HepG2 (cell line): ENCODE measurements at regions not wholly inside any gene's neighbourhood (a gene's known extent, or its start where the extent isn't known, plus 50 kb on each side); places are given as distances from the start of the nearest gene placed in this dataset.

ENCODE experiments used
- ATAC-seq: fragments of 200-7000 bp; cut with Tn5 transposase; 3 replicates; pipeline ENCODE4 v1.9.1; 2020; ENCODE audit warnings: mild to moderate bottlenecking, moderate library complexity
- BruUV-seq: library from RNA; stranded (reverse); fragments of 400-500 nt; replicated peaks from 2 replicates; lab custom pipeline; 2021; lab: Mats Ljungman, UMichigan
- CTCF ChIA-PET: fragments of 300-600 bp; formaldehyde crosslinking; extraction: SDS; loops from one replicate; lab custom pipeline; 2021; ENCODE audit warnings: low total read pairs, inconsistent platforms, low intra/inter-chr PET ratio; lab: Yijun Ruan, JAX
- POLR2A ChIA-PET: fragments of 350-600 bp; sonication (Branson Sonifier 250); formaldehyde crosslinking; loops from one replicate; lab custom pipeline; 2020; ENCODE audit warnings: antibody characterized with exemption, inconsistent platforms; lab: Yijun Ruan, JAX
- DNase-seq: peaks from one replicate; pipeline ENCODE4 v3.0.0-alpha.2; 2015; ENCODE audit warnings: low spot score
- FAIRE-seq: peaks from 3 replicates; lab custom pipeline; 2011; peaks lifted over from hg19 to GRCh38; lab: Jason Lieb, UNC
- H2AFZ ChIP-seq: one replicate; pipeline ENCODE4 v1.6.1; 2011; ENCODE audit warnings: low read length, inconsistent platforms
- H3K27ac ChIP-seq: fragments of 300-600 bp; 3 replicates; pipeline ENCODE4 v1.8.0; 2011; ENCODE audit warnings: mixed run types, mild to moderate bottlenecking, mixed read lengths, low read length, inconsistent platforms; ENCODE audit not compliant: insufficient read depth; ENCODE audit errors: extremely low read length
- H3K27me3 ChIP-seq, 2 experiments: fragments of 200-600 bp in 1 of 2; 2 replicates in 1 of 2; 3 replicates in 1 of 2; pipeline versions ENCODE4 v1.6.0 to v1.8.0; 2011; ENCODE audit warnings: low read length in 2 of 2, mild to moderate bottlenecking in 2 of 2, moderate library complexity in 2 of 2, inconsistent platforms in 1 of 2; ENCODE audit not compliant: insufficient read depth in 2 of 2, control insufficient read depth in 1 of 2
- H3K36me3 ChIP-seq, 2 experiments: fragments of 200-600 bp in 1 of 2; replicated peaks in 1 of 2; 2 replicates in 1 of 2; 3 replicates in 1 of 2; pipeline versions ENCODE4 v1.5.1 to v1.8.0; 2011; ENCODE audit warnings: low read length in 2 of 2, inconsistent platforms in 1 of 2; ENCODE audit not compliant: insufficient read depth in 2 of 2, control insufficient read depth in 1 of 2
- H3K4me1 ChIP-seq: 2 replicates; pipeline ENCODE4 v1.5.1; 2012; ENCODE audit warnings: low read length, inconsistent platforms; ENCODE audit not compliant: insufficient read depth
- H3K4me2 ChIP-seq: 2 replicates; pipeline ENCODE4 v1.6.0; 2011; ENCODE audit warnings: low read depth, low read length, inconsistent platforms
- H3K4me3 ChIP-seq, 3 experiments: fragments of 200-600 bp in 1 of 3; sonication (generic), shearing (Covaris generic) in 1 of 3; replicated peaks in 1 of 3; 2 replicates each; pipeline ENCODE4 v1.5.1; 2011 to 2016; ENCODE audit warnings: low read length in 3 of 3, inconsistent platforms in 2 of 3, low read depth in 2 of 3, mild to moderate bottlenecking in 2 of 3, control low read depth in 1 of 3, mixed read lengths in 1 of 3; ENCODE audit not compliant: insufficient read depth in 1 of 3
- H3K79me2 ChIP-seq: one replicate; pipeline ENCODE4 v1.6.1; 2011; ENCODE audit warnings: low read length, inconsistent platforms; ENCODE audit not compliant: insufficient read depth
- H3K9ac ChIP-seq: 2 replicates; pipeline ENCODE4 v1.6.0; 2011; ENCODE audit warnings: mild to moderate bottlenecking, low read depth, low read length, inconsistent platforms; ENCODE audit not compliant: insufficient read depth
- H3K9me3 ChIP-seq: 2 replicates; pipeline ENCODE4 v1.5.1; 2012; ENCODE audit warnings: mild to moderate bottlenecking, low read length
- H4K20me1 ChIP-seq: 2 replicates; pipeline ENCODE4 v1.6.0; 2011; ENCODE audit warnings: inconsistent platforms, mild to moderate bottlenecking, low read length, moderate library complexity; ENCODE audit not compliant: insufficient read depth
- AKAP8 ChIP-seq: sonication (generic); formaldehyde crosslinking; IDR thresholded peaks from 2 replicates; pipeline ENCODE4 v1.5.1; 2020; ENCODE audit warnings: mild to moderate bottlenecking, missing genetic modification reagents
- ARID2 ChIP-seq: sonication (generic); formaldehyde crosslinking; IDR thresholded peaks from 2 replicates; pipeline ENCODE4 v1.8.1; 2022; ENCODE audit warnings: mild to moderate bottlenecking, missing genetic modification reagents, borderline replicate concordance
- FOXK2 ChIP-seq: fragments of 450-650 bp; IDR thresholded peaks from 2 replicates; pipeline ENCODE4 v1.6.1; 2016
- HDAC6 ChIP-seq: fragments of 200-600 bp; sonication (generic); IDR thresholded peaks from 2 replicates; pipeline ENCODE4 v1.7.0; 2017; ENCODE audit warnings: mild to moderate bottlenecking, antibody characterized with exemption, low read length, low read depth
- MAFG ChIP-seq: sonication (generic); formaldehyde crosslinking; IDR thresholded peaks from 2 replicates; pipeline ENCODE4 v1.5.1; 2020; ENCODE audit warnings: mild to moderate bottlenecking, missing genetic modification reagents
- NFYC ChIP-seq: IDR thresholded peaks from 2 replicates; pipeline ENCODE4 v1.6.1; 2016; ENCODE audit warnings: missing genetic modification reagents, missing compliant biosample characterization
- RAD21 ChIP-seq: fragments of 450-650 bp; formaldehyde crosslinking; IDR thresholded peaks from 2 replicates; pipeline ENCODE4 v1.5.0; 2020; ENCODE audit warnings: mild to moderate bottlenecking
- RARA ChIP-seq: IDR thresholded peaks from 2 replicates; pipeline ENCODE4 v1.6.1; 2016; ENCODE audit warnings: missing genetic modification reagents, missing compliant biosample characterization
- RBFOX2 ChIP-seq: fragments of 200-400 bp; formaldehyde crosslinking; IDR thresholded peaks from 2 replicates; pipeline ENCODE4 v1.6.1; 2017; ENCODE audit warnings: low read depth, mild to moderate bottlenecking, low read length
- ZFY ChIP-seq: sonication (generic); formaldehyde crosslinking; IDR thresholded peaks from 2 replicates; pipeline ENCODE4 v1.4.0; 2020; ENCODE audit warnings: missing genetic modification reagents
- ZNF644 ChIP-seq: IDR thresholded peaks from 2 replicates; pipeline ENCODE4 v1.6.1; 2016; ENCODE audit warnings: low read depth
- WGBS: methylation state at CpG from one replicate; pipeline ENCODE4 v1.1.6; 2017; ENCODE audit warnings: low lambda C conversion rate; 5-methylcytosine and 5-hydroxymethylcytosine counted together
- in situ Hi-C: cut with HindIII; loops from 2 replicates; pipeline ENCODE4 v1.10.0; 2017; ENCODE audit warnings: low pct_unique_long_range_greater_than_20kb; ENCODE audit not compliant: extremely low pct_ligation_motif_present
- intact Hi-C: fragments of 100-400 bp; cut with micrococcal nuclease; formaldehyde crosslinking; loops from one replicate; pipeline ENCODE4 v1.10.0; 2022; ENCODE audit not compliant: unreplicated experiment
- TF ChIP-seq, protein P1 (sequence below): sonication (generic); formaldehyde crosslinking; IDR thresholded peaks from 2 replicates; pipeline ENCODE4 v1.5.1; 2020; ENCODE audit warnings: missing genetic modification reagents, mild to moderate bottlenecking, borderline replicate concordance
- TF ChIP-seq, protein P2 (sequence below): sonication (generic); formaldehyde crosslinking; IDR thresholded peaks from 2 replicates; pipeline ENCODE4 v1.4.0; 2020; ENCODE audit warnings: missing genetic modification reagents, borderline replicate concordance

DNA sequence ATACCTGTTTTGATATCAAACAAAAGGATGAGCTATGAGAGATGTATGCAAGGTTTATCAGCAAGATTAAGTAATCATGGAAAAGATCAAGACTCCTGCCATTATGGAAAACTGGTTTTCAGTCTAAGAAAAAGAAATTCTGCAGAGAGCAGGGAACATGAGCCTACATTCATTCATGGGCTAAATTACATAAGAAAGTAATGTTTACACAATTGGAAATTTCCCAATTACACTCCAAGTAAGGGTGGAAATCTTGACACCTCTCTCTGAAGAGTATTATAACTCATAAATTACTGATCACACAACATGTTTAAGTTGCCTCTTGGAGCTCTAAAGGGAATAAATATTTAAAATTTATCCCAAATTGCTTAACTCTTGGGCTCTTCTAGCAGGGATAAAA is 206.2 kb downstream of the SLC6A15 start:
- Histone ChIP-seq H3K27me3 (no peaks in the 10 kb centered on the region), H4K20me1 (no peaks in the 10 kb centered on the region), H3K9me3 (no peaks in the 10 kb centered on the region), H3K79me2 (no peaks in the 10 kb centered on the region), H2AFZ (no peak overlapping the region), H3K4me3 (no peak overlapping the region), H3K36me3 (no peaks in the 10 kb centered on the region), H3K27ac (no peak overlapping the region), H3K4me1 (no peaks in the 10 kb centered on the region), H3K9ac (no peak overlapping the region), H3K4me2 (no peak overlapping the region)
- in situ Hi-C loops (no loop called here), intact Hi-C loops (no loop called here)
- FAIRE-seq: no peak
- DNase-seq: no peak
- no peak for TF ChIP-seq FOXK2
- ATAC-seq: no peak
- no TSS peak for BruUV-seq
- POLR2A ChIA-PET: no interaction called here
- CTCF ChIA-PET: no interaction called here

DNA sequence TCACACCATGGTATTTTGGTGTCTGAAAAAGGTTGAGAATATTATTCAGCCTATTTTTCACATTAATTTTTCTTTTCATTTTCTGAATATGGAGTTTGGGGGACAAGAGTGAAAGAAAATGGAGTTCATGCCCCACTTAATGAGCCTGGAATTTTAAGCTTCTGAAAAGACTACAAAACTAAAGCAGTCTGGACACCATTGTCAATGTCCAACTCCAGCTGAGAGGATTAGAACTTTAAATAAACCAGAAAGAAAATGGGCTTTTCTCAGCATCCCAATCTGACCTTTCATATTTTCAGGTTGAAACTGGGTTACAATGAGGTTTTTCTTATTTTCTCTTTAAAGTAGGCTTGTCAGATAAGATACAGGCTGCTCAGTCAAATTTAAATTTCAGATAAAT is 207.7 kb downstream of the SLC6A15 start:
- no peak overlapping the region for H3K9ac ChIP-seq
- ATAC-seq: no peak
- no TSS peak for BruUV-seq

DNA sequence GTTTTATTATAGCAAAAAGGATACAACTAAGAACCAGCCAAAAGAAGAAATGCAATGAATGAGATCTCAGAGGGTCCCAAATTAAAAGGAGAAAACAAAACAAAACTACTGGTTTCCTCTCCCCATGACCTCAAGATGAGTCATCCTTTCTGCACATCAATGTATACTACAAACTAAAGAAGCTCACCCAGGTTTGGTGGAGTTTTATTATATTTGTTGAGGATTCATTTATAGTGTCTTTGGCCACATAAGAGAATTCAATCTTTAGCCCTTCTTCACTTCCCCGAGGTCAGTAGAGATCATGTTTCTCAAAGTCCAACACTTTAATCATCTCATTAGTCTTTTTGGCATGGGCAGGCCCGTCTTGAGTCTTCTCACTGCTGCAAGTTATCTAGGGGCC is 210.6 kb downstream of the SLC6A15 start:
- intact Hi-C loops: no loop called here
- TF ChIP-seq, protein P1, sequence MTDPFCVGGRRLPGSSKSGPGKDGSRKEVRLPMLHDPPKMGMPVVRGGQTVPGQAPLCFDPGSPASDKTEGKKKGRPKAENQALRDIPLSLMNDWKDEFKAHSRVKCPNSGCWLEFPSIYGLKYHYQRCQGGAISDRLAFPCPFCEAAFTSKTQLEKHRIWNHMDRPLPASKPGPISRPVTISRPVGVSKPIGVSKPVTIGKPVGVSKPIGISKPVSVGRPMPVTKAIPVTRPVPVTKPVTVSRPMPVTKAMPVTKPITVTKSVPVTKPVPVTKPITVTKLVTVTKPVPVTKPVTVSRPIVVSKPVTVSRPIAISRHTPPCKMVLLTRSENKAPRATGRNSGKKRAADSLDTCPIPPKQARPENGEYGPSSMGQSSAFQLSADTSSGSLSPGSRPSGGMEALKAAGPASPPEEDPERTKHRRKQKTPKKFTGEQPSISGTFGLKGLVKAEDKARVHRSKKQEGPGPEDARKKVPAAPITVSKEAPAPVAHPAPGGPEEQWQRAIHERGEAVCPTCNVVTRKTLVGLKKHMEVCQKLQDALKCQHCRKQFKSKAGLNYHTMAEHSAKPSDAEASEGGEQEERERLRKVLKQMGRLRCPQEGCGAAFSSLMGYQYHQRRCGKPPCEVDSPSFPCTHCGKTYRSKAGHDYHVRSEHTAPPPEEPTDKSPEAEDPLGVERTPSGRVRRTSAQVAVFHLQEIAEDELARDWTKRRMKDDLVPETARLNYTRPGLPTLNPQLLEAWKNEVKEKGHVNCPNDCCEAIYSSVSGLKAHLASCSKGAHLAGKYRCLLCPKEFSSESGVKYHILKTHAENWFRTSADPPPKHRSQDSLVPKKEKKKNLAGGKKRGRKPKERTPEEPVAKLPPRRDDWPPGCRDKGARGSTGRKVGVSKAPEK: no peak
- no peak for TF ChIP-seq ZNF644 (CRISPR knock-in tag)
- TF ChIP-seq, protein P2, sequence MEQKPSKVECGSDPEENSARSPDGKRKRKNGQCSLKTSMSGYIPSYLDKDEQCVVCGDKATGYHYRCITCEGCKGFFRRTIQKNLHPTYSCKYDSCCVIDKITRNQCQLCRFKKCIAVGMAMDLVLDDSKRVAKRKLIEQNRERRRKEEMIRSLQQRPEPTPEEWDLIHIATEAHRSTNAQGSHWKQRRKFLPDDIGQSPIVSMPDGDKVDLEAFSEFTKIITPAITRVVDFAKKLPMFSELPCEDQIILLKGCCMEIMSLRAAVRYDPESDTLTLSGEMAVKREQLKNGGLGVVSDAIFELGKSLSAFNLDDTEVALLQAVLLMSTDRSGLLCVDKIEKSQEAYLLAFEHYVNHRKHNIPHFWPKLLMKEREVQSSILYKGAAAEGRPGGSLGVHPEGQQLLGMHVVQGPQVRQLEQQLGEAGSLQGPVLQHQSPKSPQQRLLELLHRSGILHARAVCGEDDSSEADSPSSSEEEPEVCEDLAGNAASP (CRISPR knock-in tag): no peak
- no peak for TF ChIP-seq AKAP8 (CRISPR knock-in tag)
- TF ChIP-seq RAD21 (CRISPR knock-in tag): no peak
- TF ChIP-seq ARID2 (CRISPR knock-in tag): no peak
- no peak for TF ChIP-seq RARA

More for the DNA sequence above, 207.7 kb downstream of the SLC6A15 start:
- H2AFZ ChIP-seq: no peak overlapping the region
- no peak overlapping the region for H3K4me3 ChIP-seq
- no peaks in the 10 kb centered on the region for H3K79me2 ChIP-seq
- no peaks in the 10 kb centered on the region for H3K9me3 ChIP-seq
- in situ Hi-C loops (no loop called here), intact Hi-C loops (no loop called here)
- POLR2A ChIA-PET: no interaction called here
- H3K36me3 ChIP-seq: no peaks in the 10 kb centered on the region
- FAIRE-seq: no peak
- H3K27ac ChIP-seq: no peak overlapping the region
- H3K4me2 ChIP-seq: no peak overlapping the region
- no peaks in the 10 kb centered on the region for H4K20me1 ChIP-seq
- CTCF ChIA-PET: no interaction called here
- no peaks in the 10 kb centered on the region for H3K27me3 ChIP-seq
- H3K4me1 ChIP-seq: no peaks in the 10 kb centered on the region
- no peak for TF ChIP-seq HDAC6
- no peak for TF ChIP-seq ZFY (CRISPR knock-in tag)
- no peak for TF ChIP-seq RBFOX2
- TF ChIP-seq NFYC (CRISPR knock-in tag): no peak
- TF ChIP-seq MAFG (CRISPR knock-in tag): no peak
- TF ChIP-seq, all 625 proteins: peak for 0
- no peak for DNase-seq

More for the DNA sequence above, 210.6 kb downstream of the SLC6A15 start:
- DNase-seq (no peak), ATAC-seq (no peak), FAIRE-seq (no peak)
- H3K4me2 ChIP-seq: no peak overlapping the region
- no peaks in the 10 kb centered on the region for H3K27me3 ChIP-seq
- no peaks in the 10 kb centered on the region for H3K4me1 ChIP-seq
- BruUV-seq: no TSS peak
- H2AFZ ChIP-seq: no peak overlapping the region
- H3K9me3 ChIP-seq: no peaks in the 10 kb centered on the region
- H3K9ac ChIP-seq: no peak overlapping the region
- CTCF ChIA-PET: no interaction called here
- H3K36me3 ChIP-seq: no peaks in the 10 kb centered on the region
- WGBS: 0% methylated on average over 2 of the region's 2 CpGs
- POLR2A ChIA-PET: no interaction called here
- H3K27ac ChIP-seq: no peak overlapping the region
- no peaks in the 10 kb centered on the region for H4K20me1 ChIP-seq
- H3K4me3 ChIP-seq: no peak overlapping the region
- in situ Hi-C loops: no loop called here
- no peaks in the 10 kb centered on the region for H3K79me2 ChIP-seq
